ENCODE measurements at regions not wholly inside any gene's neighbourhood (a gene's known extent, or its start where the extent isn't known, plus 50 kb on each side); places are given as distances from the start of the nearest gene placed in this dataset.
A peak's percentile ranks its signal among the peaks of the same experiment; 100 is the strongest.

DNA sequence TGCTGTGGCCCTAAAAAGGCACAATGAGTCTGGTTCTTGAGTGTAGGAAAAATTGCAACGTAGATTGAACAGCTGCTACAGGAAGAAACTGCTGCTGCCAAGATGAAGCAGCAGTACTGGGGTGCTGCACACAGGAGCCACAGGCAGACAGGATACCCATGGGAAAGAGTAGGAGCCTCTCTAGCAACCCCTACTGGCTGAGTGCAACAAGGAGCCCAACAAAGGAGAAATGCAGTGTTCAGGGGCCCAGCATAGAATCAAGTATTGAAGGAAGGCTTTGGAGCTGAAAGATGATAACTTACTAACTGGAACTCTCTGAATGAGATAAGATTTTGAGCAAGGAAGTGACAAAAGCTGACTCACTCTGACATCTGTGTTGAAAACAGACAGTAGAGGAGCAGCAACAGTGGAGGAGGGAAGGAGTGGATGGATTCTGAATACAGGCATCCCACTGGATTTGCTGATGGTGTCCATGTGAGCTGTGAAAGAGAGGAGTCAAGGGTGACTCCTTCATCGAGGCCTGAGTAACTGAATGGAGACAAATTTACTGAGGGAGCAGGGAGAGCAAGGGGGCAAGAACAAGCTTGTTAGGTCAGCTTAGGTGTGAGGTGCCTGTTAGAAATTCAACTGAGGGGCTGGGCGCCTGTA lies 534.7 kb upstream of the JARID2 start:
- no peak for TF ChIP-seq POLR2A (IDR thresholded peaks at IDR 0.05; ENCODE audit: low read depth)
- TF ChIP-seq, protein P1, sequence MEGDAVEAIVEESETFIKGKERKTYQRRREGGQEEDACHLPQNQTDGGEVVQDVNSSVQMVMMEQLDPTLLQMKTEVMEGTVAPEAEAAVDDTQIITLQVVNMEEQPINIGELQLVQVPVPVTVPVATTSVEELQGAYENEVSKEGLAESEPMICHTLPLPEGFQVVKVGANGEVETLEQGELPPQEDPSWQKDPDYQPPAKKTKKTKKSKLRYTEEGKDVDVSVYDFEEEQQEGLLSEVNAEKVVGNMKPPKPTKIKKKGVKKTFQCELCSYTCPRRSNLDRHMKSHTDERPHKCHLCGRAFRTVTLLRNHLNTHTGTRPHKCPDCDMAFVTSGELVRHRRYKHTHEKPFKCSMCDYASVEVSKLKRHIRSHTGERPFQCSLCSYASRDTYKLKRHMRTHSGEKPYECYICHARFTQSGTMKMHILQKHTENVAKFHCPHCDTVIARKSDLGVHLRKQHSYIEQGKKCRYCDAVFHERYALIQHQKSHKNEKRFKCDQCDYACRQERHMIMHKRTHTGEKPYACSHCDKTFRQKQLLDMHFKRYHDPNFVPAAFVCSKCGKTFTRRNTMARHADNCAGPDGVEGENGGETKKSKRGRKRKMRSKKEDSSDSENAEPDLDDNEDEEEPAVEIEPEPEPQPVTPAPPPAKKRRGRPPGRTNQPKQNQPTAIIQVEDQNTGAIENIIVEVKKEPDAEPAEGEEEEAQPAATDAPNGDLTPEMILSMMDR (IDR thresholded peaks at IDR 0.05) = peak; percentile 11 to 27 (median 24)
- intact Hi-C loops (cut with DNase I) = loop anchor here (10.0 kb wide), 1 partner anchor 134 kb away; no protein-coding TSS in a partner anchor
- Histone ChIP-seq H3K9me3 (peaks cover 0 to 6% (median 0%) of the 10 kb centered on the region in 4 donors), H3K27me3 (no peaks in the 10 kb centered on the region), H3K36me3 (no peaks in the 10 kb centered on the region), H3K27ac (replicated peaks in 1 of 4) (no peak overlapping the region), H3K4me3 (no peak overlapping the region), H3K4me1 (peaks cover 22 to 35% (median 30%) of the 10 kb centered on the region in 4 donors)
- 75% methylated on average over 3 of the region's 3 CpGs for WGBS
- no peak for DNase-seq (ENCODE audit: extremely low spot score)

DNA sequence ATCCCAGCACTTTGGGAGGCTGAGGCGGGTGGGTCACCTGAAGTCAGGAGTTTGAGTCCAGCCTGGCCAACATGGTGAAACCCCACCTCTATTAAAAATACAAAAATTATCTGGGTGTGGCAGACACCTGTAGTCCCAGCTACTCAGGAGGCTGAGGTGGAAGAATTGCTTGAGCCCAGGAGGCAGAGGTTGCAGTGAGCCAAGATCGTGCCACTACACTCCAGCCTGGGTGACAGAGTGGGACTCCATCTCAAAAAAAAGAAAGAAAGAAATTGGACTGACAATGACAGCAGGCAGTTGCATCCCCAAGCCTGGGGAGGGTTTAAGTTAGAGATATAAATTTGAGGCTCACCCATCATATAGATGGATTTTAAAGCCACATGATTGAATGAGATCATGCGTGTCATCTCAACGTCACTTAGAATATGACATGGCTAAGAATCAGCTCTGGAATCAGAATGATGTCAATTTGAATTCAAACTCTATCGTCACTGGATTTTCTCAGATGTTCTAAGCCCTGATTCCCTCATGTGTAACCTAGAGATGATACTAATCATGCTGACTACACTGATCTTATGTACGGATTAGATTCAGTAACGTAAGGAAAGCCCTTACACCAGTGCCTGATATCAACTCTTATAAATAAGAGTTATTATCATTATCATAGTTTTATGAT lies 534.0 kb upstream of the JARID2 start:
- no peaks in the 10 kb centered on the region for H3K36me3 ChIP-seq
- no peak for DNase-seq (ENCODE audit: extremely low spot score)
- H3K4me1 ChIP-seq = peaks cover 16 to 28% (median 23%) of the 10 kb centered on the region in 4 donors
- intact Hi-C loops (cut with DNase I) = loop anchor here (10.0 kb wide), 1 partner anchor 133 kb away; no protein-coding TSS in a partner anchor
- no peaks in the 10 kb centered on the region for H3K27me3 ChIP-seq
- H3K4me3 ChIP-seq = no peak overlapping the region
- no peak for TF ChIP-seq POLR2AphosphoS5 (IDR thresholded peaks at IDR 0.05)
- no peak for TF ChIP-seq EP300 (IDR thresholded peaks at IDR 0.05)
- no peak for TF ChIP-seq POLR2A (IDR thresholded peaks at IDR 0.05; ENCODE audit: low read depth)
- TF ChIP-seq, protein P1 (IDR thresholded peaks at IDR 0.05) = no peak
- H3K9me3 ChIP-seq = peaks cover 0 to 6% (median 0%) of the 10 kb centered on the region in 4 donors
- WGBS = 88% methylated on average over 7 of the region's 7 CpGs
- H3K27ac ChIP-seq (replicated peaks in 1 of 4) = no peak overlapping the region

DNA sequence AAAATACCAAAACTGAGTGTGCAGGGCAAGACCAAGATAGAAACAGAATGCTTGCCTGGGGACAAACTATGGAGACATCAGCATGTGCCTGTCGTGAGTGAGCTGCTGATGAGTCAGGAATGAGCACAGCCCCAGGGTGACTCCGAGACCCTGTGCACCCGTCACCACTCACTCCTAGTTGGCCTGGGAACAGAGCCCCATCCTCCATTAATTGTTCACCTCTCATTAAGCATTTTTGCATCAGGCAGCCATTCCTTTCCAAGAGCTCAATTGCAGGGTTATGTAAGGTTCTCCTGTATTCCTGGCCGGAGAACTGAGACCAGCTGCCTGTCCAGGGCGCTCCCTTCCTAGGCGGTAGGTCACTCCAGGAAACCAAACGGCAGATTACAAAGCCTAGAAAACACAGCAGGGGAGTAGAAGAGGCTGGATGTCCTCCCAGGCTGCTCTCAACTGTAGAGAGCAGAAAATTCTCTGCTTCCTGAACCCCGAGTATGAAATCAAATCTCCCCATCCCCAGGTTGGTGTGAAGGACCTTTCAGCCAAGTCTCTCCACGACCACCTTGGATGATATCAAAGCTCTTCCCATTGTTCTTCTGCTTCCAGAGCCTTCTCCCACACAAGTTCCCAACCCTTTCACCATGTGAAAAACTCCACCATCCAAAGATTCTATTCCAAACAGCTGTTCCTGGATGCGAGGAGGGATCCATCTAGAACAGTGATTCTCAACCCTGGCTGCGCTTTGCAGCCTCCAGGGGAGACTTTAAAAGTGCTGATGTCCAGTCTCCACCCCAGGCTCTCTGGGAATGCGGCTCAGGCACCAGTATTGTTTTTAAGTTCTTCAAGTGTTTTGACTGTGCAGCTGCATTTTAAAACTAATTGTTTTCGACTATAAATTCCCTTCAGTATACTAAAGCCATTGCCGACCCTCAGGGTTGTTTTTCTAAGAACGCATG lies 532.6 kb upstream of the JARID2 start:
- DNase-seq (ENCODE audit: extremely low spot score) = no peak
- Histone ChIP-seq H3K27me3 (no peaks in the 10 kb centered on the region), H3K4me3 (no peak overlapping the region), H3K9me3 (peaks cover 0 to 6% (median 0%) of the 10 kb centered on the region in 4 donors), H3K4me1 (peaks cover 11 to 18% (median 14%) of the 10 kb centered on the region in 4 donors), H3K27ac (replicated peaks in 1 of 4) (peak overlapping the region; percentile 13 to 55 (median 38)), H3K36me3 (no peaks in the 10 kb centered on the region)
- TF ChIP-seq, protein P1 (IDR thresholded peaks at IDR 0.05) = no peak
- TF ChIP-seq POLR2A (IDR thresholded peaks at IDR 0.05; ENCODE audit: low read depth) (no peak), POLR2AphosphoS5 (IDR thresholded peaks at IDR 0.05) (peak; percentile 25 to 40), EP300 (IDR thresholded peaks at IDR 0.05) (no peak)
- 63% methylated on average over 15 of the region's 15 CpGs for WGBS
- intact Hi-C loops (cut with DNase I) = loop anchor here (10.0 kb wide), 1 partner anchor 132 kb away; no protein-coding TSS in a partner anchor

DNA sequence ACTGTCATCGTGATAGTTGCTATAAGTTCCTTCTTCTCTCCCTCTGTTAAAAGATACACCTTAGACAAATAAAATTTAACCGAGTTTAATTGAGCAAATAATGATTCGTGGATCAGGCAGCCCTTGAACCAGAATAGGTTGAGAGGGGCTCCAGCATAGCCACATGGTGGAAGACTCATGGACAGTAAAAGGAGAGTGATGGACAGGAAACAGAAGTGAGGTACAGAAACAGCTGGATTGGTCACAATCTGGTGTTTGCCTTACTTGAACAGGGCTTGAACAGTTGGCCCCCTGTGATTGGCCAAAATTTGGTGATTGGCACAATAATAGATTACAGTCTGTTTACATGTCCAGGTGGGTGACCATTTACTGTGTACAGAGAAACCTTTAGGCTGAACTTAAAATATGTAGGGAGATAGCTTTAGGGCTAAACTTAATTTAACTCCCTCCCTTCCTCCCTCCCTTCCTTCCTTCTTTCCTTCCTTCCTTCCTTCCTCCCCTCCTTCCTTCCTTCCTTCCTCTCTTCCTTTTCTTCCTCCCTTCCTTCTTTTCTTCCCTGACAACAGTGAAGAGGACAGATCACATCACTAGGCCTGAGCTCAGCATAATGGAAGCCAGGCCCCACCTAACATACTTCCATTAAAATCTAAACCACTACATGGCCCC lies 531.8 kb upstream of the JARID2 start:
- intact Hi-C loops (cut with DNase I) = loop anchor here (10.0 kb wide), 1 partner anchor 131 kb away; no protein-coding TSS in a partner anchor

More for the DNA sequence above, 531.8 kb upstream of the JARID2 start:
- H3K9me3 ChIP-seq = peaks cover 0 to 6% (median 0%) of the 10 kb centered on the region in 4 donors
- TF ChIP-seq EP300 (IDR thresholded peaks at IDR 0.05) (no peak), POLR2AphosphoS5 (IDR thresholded peaks at IDR 0.05) (no peak), POLR2A (IDR thresholded peaks at IDR 0.05; ENCODE audit: low read depth) (no peak)
- TF ChIP-seq, protein P1 (IDR thresholded peaks at IDR 0.05) = no peak
- peaks cover 17 to 20% (median 18%) of the 10 kb centered on the region in 4 donors for H3K4me1 ChIP-seq
- WGBS = 88% methylated on average over 3 of the region's 3 CpGs
- no peaks in the 10 kb centered on the region for H3K27me3 ChIP-seq
- H3K27ac ChIP-seq (replicated peaks in 1 of 4) = peak overlapping the region in 1 of 4 donors; percentile 55
- no peaks in the 10 kb centered on the region for H3K36me3 ChIP-seq
- no peak overlapping the region for H3K4me3 ChIP-seq
- DNase-seq (ENCODE audit: extremely low spot score) = no peak
